IMR-90 (cell line): ENCODE measurements at regions not wholly inside any gene's neighbourhood (a gene's known extent, or its start where the extent isn't known, plus 50 kb on each side); places are given as distances from the start of the nearest gene placed in this dataset.

Experiments used
- BHLHE40 ChIP-seq: fragments of 150-350 bp; IDR thresholded peaks from 2 replicates; pipeline ENCODE4 v1.6.1; 2016; ENCODE audit warnings: mild to moderate bottlenecking, low read depth, low read length
- CHD1 ChIP-seq: IDR thresholded peaks from 2 replicates; pipeline ENCODE4 v1.6.1; 2012; ENCODE audit warnings: low read depth, low read length, improper control_type of control experiment
- CTCF ChIP-seq: conservative IDR thresholded peaks from 2 replicates; pipeline ENCODE4 v1.5.1; 2012; ENCODE audit warnings: mild to moderate bottlenecking, low read depth, low read length, improper control_type of control experiment
- ELK1 ChIP-seq: fragments of 150-350 bp; IDR thresholded peaks from 2 replicates; pipeline ENCODE4 v1.6.1; 2016; ENCODE audit warnings: low read depth, mild to moderate bottlenecking, low read length, moderate library complexity, borderline replicate concordance
- FOS ChIP-seq: fragments of 150-350 bp; IDR thresholded peaks from 2 replicates; pipeline ENCODE4 v1.6.1; 2016; ENCODE audit warnings: low read depth, low read length
- MAZ ChIP-seq: IDR thresholded peaks from 2 replicates; pipeline ENCODE4 v1.6.1; 2012; ENCODE audit warnings: low read depth, mild to moderate bottlenecking, low read length, improper control_type of control experiment, moderate library complexity, borderline replicate concordance
- MXI1 ChIP-seq: IDR thresholded peaks from 2 replicates; pipeline ENCODE4 v1.6.1; 2012; ENCODE audit warnings: low read depth, mild to moderate bottlenecking, low read length, moderate library complexity, borderline replicate concordance
- NFE2L2 ChIP-seq: fragments of 150-350 bp; IDR thresholded peaks from 2 replicates; pipeline ENCODE4 v1.6.1; 2016; ENCODE audit warnings: low read depth, mild to moderate bottlenecking, low read length
- POLR2A ChIP-seq: IDR thresholded peaks from 2 replicates; pipeline ENCODE4 v1.6.1; 2012; ENCODE audit warnings: mild to moderate bottlenecking, low read depth, low read length
- RAD21 ChIP-seq: IDR thresholded peaks from 2 replicates; pipeline ENCODE4 v1.6.1; 2012; ENCODE audit warnings: low read length, improper control_type of control experiment
- RCOR1 ChIP-seq: IDR thresholded peaks from 2 replicates; pipeline ENCODE4 v1.6.1; 2012; ENCODE audit warnings: mild to moderate bottlenecking, low read length, improper control_type of control experiment; ENCODE audit not compliant: insufficient replicate concordance
- RFX5 ChIP-seq: IDR thresholded peaks from 2 replicates; pipeline ENCODE4 v1.8.0; 2012; ENCODE audit warnings: low read depth, mild to moderate bottlenecking, low read length, moderate library complexity
- SMC3 ChIP-seq: fragments of 150-350 bp; IDR thresholded peaks from 2 replicates; pipeline ENCODE4 v1.6.1; 2016; ENCODE audit warnings: low read depth, mild to moderate bottlenecking, antibody characterized with exemption, low read length, moderate library complexity
- USF2 ChIP-seq: fragments of 150-350 bp; IDR thresholded peaks from 2 replicates; pipeline ENCODE4 v1.6.1; 2017; ENCODE audit warnings: mild to moderate bottlenecking, antibody characterized with exemption, low read length, low read depth

GRCh38 chr9:106414042-106414441 lies 448.9 kb upstream of the ZNF462 start:
- TF ChIP-seq CTCF (no peak), BHLHE40 (no peak), POLR2A (no peak), RFX5 (no peak), RAD21 (no peak), MAZ (no peak), ELK1 (no peak), USF2 (no peak), CHD1 (no peak), NFE2L2 (no peak), RCOR1 (no peak), SMC3 (no peak), FOS (no peak), MXI1 (no peak)
